ENCODE measurements at regions not wholly inside any gene's neighbourhood (a gene's known extent, or its start where the extent isn't known, plus 50 kb on each side); places are given as distances from the start of the nearest gene placed in this dataset.

DNA sequence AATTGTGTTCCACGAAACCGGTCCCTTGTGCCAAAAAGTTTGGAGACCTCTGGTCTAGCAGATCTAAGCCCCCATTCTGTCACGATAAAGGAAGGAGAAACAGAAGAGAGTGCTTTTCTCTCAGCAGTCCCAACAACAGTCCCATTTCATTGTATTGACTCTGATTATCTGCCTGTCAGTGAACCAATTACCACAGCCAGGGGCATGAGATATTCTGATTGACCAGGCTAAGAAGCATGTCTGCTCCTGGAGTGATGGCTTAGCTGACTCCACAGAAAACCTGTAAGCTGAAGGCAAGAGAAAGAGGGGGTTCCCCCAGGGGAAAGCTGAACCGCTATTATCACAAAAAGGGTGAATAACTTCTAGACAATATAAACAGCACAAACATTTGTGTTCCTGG is 765.4 kb downstream of the SORCS1 start:
- H3K36me3 ChIP-seq = no peaks in the 10 kb centered on the region
- no peaks in the 10 kb centered on the region for H3K4me1 ChIP-seq
- H3K4me3 ChIP-seq = no peak overlapping the region
- TF ChIP-seq, protein P1, sequence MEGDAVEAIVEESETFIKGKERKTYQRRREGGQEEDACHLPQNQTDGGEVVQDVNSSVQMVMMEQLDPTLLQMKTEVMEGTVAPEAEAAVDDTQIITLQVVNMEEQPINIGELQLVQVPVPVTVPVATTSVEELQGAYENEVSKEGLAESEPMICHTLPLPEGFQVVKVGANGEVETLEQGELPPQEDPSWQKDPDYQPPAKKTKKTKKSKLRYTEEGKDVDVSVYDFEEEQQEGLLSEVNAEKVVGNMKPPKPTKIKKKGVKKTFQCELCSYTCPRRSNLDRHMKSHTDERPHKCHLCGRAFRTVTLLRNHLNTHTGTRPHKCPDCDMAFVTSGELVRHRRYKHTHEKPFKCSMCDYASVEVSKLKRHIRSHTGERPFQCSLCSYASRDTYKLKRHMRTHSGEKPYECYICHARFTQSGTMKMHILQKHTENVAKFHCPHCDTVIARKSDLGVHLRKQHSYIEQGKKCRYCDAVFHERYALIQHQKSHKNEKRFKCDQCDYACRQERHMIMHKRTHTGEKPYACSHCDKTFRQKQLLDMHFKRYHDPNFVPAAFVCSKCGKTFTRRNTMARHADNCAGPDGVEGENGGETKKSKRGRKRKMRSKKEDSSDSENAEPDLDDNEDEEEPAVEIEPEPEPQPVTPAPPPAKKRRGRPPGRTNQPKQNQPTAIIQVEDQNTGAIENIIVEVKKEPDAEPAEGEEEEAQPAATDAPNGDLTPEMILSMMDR (IDR thresholded peaks at IDR 0.05) = no peak
- no peak overlapping the region for H3K27ac ChIP-seq
- no peaks in the 10 kb centered on the region for H3K27me3 ChIP-seq
- no peak for DNase-seq (ENCODE audit: low spot score)
- no peaks in the 10 kb centered on the region for H3K9me3 ChIP-seq

DNA sequence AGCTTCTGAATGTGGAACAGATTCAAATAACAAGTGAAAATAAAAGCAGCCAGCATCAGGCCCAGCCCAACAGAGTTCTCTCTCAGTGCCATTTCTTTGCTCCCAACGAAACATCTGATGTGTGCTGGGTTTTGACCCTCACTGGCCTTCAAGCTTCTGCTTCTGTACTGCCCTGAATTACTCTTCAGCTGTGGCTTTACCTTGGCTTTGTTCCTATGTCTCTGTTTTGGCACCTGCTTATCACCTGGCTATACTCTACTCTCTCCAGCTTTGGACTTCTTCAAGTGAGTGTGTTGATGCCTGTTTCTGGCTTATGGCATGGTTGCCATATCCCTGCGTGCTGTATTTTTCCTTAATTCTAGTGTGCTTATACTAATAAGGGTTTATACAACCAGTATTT is 768.3 kb downstream of the SORCS1 start:
- Histone ChIP-seq H3K27ac (no peak overlapping the region), H3K27me3 (no peaks in the 10 kb centered on the region), H3K36me3 (no peaks in the 10 kb centered on the region), H3K9me3 (no peaks in the 10 kb centered on the region), H3K4me1 (no peaks in the 10 kb centered on the region), H3K4me3 (no peak overlapping the region)
- no peak for DNase-seq (ENCODE audit: low spot score)
- TF ChIP-seq, protein P1 (IDR thresholded peaks at IDR 0.05) = no peak

DNA sequence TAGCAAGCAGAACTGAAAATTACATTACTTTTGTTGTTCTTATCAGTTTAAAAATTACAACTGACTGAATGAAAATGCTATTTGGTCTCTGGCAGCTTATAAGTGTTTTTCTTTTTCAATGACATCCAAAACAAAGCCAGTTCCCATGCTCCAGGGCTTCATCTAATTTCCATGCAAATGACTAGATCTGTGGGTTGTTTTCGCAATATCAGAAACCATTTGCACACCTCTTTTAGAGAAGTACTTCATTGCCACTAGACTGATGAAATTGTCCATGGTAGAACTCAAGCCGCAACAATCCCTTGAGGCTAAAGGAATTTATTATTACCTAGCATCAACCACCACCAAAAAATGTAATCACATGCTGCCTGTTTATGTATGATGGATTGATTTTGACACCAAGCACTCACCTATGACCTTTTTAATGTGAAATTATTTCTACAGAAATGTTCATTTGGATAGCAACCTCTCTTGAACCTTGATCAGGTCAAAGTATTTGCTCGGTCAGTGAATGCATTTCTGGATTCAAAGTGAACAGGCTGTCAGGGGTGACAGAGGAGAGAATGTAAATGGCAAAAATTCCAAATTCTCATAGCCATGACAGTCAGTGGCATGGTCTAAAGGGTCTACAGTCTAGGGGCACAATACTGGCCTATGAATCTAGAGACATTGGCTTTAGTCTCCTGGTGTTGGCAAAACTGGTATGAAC is 769.3 kb downstream of the SORCS1 start:
- Histone ChIP-seq H3K27me3 (no peaks in the 10 kb centered on the region), H3K9me3 (no peaks in the 10 kb centered on the region), H3K27ac (no peak overlapping the region), H3K36me3 (no peaks in the 10 kb centered on the region), H3K4me1 (no peaks in the 10 kb centered on the region), H3K4me3 (no peak overlapping the region)
- DNase-seq (ENCODE audit: low spot score) = no peak
- TF ChIP-seq, protein P1 (IDR thresholded peaks at IDR 0.05) = no peak

DNA sequence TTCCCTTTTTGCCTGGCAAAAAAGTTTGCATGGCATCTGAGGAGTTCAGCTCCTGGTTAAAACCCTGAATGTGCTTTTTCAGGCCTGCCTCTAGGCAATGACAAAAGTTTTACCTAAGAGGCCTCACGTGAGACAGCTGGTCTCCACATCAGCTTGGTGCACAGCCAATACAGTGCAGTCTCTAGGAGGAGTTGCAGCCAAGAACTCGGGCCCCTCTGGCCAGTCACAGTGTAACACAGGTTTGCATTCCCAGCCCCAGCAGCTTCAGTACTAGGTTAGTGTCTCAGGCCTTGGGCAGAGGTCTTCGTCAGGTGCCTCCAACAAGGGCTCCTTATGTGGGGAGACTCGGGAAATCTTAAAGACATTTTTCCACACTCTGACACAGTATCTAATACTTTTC is 771.7 kb downstream of the SORCS1 start:
- no peaks in the 10 kb centered on the region for H3K9me3 ChIP-seq
- H3K36me3 ChIP-seq = no peaks in the 10 kb centered on the region
- H3K4me1 ChIP-seq = no peaks in the 10 kb centered on the region
- no peaks in the 10 kb centered on the region for H3K27me3 ChIP-seq
- no peak for DNase-seq (ENCODE audit: low spot score)
- TF ChIP-seq, protein P1 (IDR thresholded peaks at IDR 0.05) = no peak
- no peak overlapping the region for H3K27ac ChIP-seq
- no peak overlapping the region for H3K4me3 ChIP-seq

DNA sequence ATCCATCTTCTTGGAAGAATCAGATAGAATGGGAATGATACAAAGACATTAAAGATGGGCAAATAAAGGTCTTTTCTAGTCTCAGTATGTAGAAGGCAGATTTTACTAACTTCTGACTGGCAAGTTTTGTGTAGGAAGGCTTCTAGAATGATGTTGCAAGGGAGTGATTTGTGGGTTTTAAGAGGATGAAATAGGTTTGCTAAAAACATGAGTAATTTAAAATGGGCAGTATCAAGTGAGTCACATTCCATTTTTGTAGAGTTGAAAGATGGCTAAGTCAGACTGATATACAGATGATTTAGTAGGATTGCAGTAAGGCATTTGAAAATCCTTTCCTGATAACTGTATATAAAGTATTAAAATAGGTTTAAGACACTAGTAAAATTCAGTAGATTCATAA is 777.4 kb downstream of the SORCS1 start:
- no peak overlapping the region for H3K4me3 ChIP-seq
- H3K36me3 ChIP-seq = no peaks in the 10 kb centered on the region
- TF ChIP-seq, protein P1 (IDR thresholded peaks at IDR 0.05) = no peak
- DNase-seq (ENCODE audit: low spot score) = no peak
- H3K9me3 ChIP-seq = no peaks in the 10 kb centered on the region
- no peaks in the 10 kb centered on the region for H3K4me1 ChIP-seq
- no peak overlapping the region for H3K27ac ChIP-seq
- no peaks in the 10 kb centered on the region for H3K27me3 ChIP-seq

DNA sequence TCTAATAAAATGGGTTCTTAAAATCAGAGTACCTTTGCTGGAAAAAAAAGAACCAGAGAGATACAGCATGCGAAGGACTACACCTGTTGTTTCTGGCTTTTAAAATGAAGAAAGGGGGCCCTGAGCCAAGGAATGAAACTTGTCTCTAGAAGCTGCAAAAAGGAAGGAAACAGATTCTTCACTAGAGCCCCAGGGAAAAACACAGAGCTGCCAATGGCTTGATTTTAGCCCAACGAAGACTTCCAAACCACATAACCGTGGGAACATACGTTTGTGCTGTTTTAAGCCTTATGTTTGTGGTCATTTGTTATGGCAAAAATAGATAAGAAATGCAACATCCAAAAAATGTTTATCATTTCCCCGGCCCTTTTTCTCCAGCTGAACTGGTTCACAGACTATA is 780.0 kb downstream of the SORCS1 start:
- H3K4me1 ChIP-seq = no peaks in the 10 kb centered on the region
- no peaks in the 10 kb centered on the region for H3K9me3 ChIP-seq
- H3K27ac ChIP-seq = no peak overlapping the region
- no peak overlapping the region for H3K4me3 ChIP-seq
- TF ChIP-seq, protein P1 (IDR thresholded peaks at IDR 0.05) = no peak
- no peaks in the 10 kb centered on the region for H3K27me3 ChIP-seq
- no peak for DNase-seq (ENCODE audit: low spot score)
- H3K36me3 ChIP-seq = no peaks in the 10 kb centered on the region

Data from right atrium auricular region (tissue), 2 donors.